CD8-positive, alpha-beta memory T cell (primary cell): ENCODE measurements at regions not wholly inside any gene's neighbourhood (a gene's known extent, or its start where the extent isn't known, plus 50 kb on each side); places are given as distances from the start of the nearest gene placed in this dataset.

Source experiments
- CTCF ChIA-PET: fragments of 350-600 bp; sonication (Branson Sonifier 250); formaldehyde crosslinking; loops from one replicate; lab custom pipeline; 2021; ENCODE audit warnings: antibody characterized with exemption; lab: Charles Lee
- POLR2A ChIA-PET: fragments of 350-600 bp; sonication (Branson Sonifier 250); formaldehyde crosslinking; loops from one replicate; lab custom pipeline; 2021; ENCODE audit warnings: antibody characterized with exemption; lab: Charles Lee
- DNase-seq, 5 donors: peaks; one replicate each; pipeline versions ENCODE4 v3.0.0 to v3.0.0-alpha.2; 2020 to 2022; ENCODE audit warnings: mixed read lengths in 1 of 5
- H3K27ac ChIP-seq: one replicate; pipeline ENCODE4 v1.7.0; 2013; ENCODE audit warnings: low read depth, mild to moderate bottlenecking, low read length, moderate library complexity
- H3K27me3 ChIP-seq: 2 replicates; pipeline ENCODE4 v1.7.0; 2013; ENCODE audit warnings: low read length, mild to moderate bottlenecking; ENCODE audit not compliant: insufficient read depth, poor library complexity, severe bottlenecking
- H3K36me3 ChIP-seq: 2 replicates; pipeline ENCODE4 v1.7.0; 2013; ENCODE audit warnings: mild to moderate bottlenecking, low read length, moderate library complexity; ENCODE audit not compliant: insufficient read depth
- H3K4me1 ChIP-seq: 2 replicates; pipeline ENCODE4 v1.7.0; 2013; ENCODE audit warnings: mild to moderate bottlenecking, low read length, moderate library complexity; ENCODE audit not compliant: insufficient read depth
- H3K4me3 ChIP-seq: 2 replicates; pipeline ENCODE4 v1.7.0; 2013; ENCODE audit warnings: mild to moderate bottlenecking, low read length
- H3K9me3 ChIP-seq: 2 replicates; pipeline ENCODE4 v1.7.0; 2013; ENCODE audit warnings: mild to moderate bottlenecking, low read length
- H3K27ac Mint-ChIP-seq, 8 donors: one replicate each; pipeline ENCODE4 v1.8.0; 2020 to 2021; ENCODE audit warnings: mixed read lengths in 8 of 8, mild to moderate bottlenecking in 6 of 8, inconsistent platforms in 3 of 8, moderate library complexity in 3 of 8
- H3K27me3 Mint-ChIP-seq, 2 donors: one replicate each; pipeline ENCODE4 v1.8.0; 2020 to 2021; ENCODE audit warnings: mixed read lengths in 2 of 2, mild to moderate bottlenecking in 1 of 2, moderate library complexity in 1 of 2
- H3K36me3 Mint-ChIP-seq, 3 donors: one replicate each; pipeline ENCODE4 v1.8.0; 2020 to 2021; ENCODE audit warnings: mixed read lengths in 3 of 3, inconsistent platforms in 1 of 3, mild to moderate bottlenecking in 1 of 3
- H3K4me1 Mint-ChIP-seq, 3 donors: one replicate each; pipeline ENCODE4 v1.8.0; 2020 to 2021; ENCODE audit warnings: mixed read lengths in 3 of 3, inconsistent platforms in 1 of 3, mild to moderate bottlenecking in 1 of 3
- H3K4me3 Mint-ChIP-seq, 7 donors: one replicate each; pipeline ENCODE4 v1.8.0; 2020 to 2021; ENCODE audit warnings: mixed read lengths in 7 of 7, mild to moderate bottlenecking in 6 of 7, moderate library complexity in 4 of 7, inconsistent platforms in 2 of 7
- H3K9me3 Mint-ChIP-seq, 5 donors: one replicate each; pipeline ENCODE4 v1.8.0; 2020 to 2022; ENCODE audit warnings: mixed read lengths in 5 of 5, mild to moderate bottlenecking in 3 of 5, moderate library complexity in 2 of 5, inconsistent platforms in 1 of 5

DNA sequence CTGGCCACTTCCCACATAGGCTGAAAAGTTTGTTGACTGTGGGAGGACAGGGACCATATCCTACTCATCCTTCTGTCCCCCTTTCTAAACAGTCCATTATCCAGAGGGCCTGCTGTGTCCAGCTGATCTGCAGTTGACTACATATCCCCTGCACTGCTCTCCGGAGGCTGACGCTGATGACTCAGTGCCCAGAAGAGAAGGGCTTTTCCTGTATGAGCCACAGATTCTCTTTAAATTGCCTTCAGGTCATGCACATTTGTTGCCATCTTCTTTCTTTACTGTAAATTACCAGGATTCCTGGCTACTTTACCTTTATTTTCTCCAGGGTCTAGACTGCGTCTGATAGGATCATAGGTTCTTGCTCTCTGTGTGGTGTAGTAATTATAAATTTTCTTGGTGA lies 125.2 kb downstream of the LACC1 start:
- peaks cover 16 to 34% of the 10 kb centered on the region in 2 donors for H3K27me3 Mint-ChIP-seq
- POLR2A ChIA-PET = no interaction called here

DNA sequence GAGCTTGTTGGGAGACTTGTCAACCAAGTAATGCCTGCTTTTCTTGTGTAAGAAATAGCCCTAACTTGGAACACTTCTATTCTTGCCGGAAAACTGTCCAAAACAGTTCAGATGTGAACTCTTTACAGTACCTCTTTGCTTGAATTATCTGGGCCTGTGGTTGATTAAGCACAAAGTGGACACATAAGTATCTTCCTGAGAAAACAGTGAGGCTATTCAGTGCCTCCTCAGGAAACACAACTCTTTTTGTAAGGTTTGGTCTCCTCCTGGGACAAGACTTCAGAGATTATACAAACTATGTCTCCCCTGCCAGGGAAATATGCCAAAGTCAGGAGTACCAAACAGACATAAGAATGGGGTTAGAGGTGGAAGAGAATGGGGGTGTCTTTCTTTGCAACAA lies 127.7 kb downstream of the LACC1 start:
- peaks cover 0 to 7% (median 3%) of the 10 kb centered on the region in 5 donors for H3K9me3 Mint-ChIP-seq
- no peak for DNase-seq
- Histone ChIP-seq H3K36me3 (no peaks in the 10 kb centered on the region), H3K4me3 (no peak overlapping the region), H3K27me3 (no peaks in the 10 kb centered on the region), H3K9me3 (no peaks in the 10 kb centered on the region), H3K4me1 (no peaks in the 10 kb centered on the region), H3K27ac (no peak overlapping the region)
- no peak overlapping the region for H3K27ac Mint-ChIP-seq
- no peak overlapping the region for H3K4me3 Mint-ChIP-seq
- POLR2A ChIA-PET = no interaction called here
- H3K27me3 Mint-ChIP-seq = peaks cover 12 to 25% of the 10 kb centered on the region in 2 donors
- CTCF ChIA-PET = no interaction called here
- no peaks in the 10 kb centered on the region for H3K4me1 Mint-ChIP-seq
- peaks cover 0 to 1% (median 0%) of the 10 kb centered on the region in 3 donors for H3K36me3 Mint-ChIP-seq

More for the DNA sequence above, 125.2 kb downstream of the LACC1 start:
- Mint-ChIP-seq H3K4me1 (no peaks in the 10 kb centered on the region), H3K4me3 (no peak overlapping the region), H3K36me3 (peaks cover 0 to 1% (median 0%) of the 10 kb centered on the region in 3 donors), H3K27ac (no peak overlapping the region), H3K9me3 (peaks cover 0 to 7% (median 3%) of the 10 kb centered on the region in 5 donors)
- Histone ChIP-seq H3K36me3 (no peaks in the 10 kb centered on the region), H3K27ac (no peak overlapping the region), H3K4me3 (no peak overlapping the region), H3K4me1 (no peaks in the 10 kb centered on the region), H3K9me3 (no peaks in the 10 kb centered on the region), H3K27me3 (no peaks in the 10 kb centered on the region)
- CTCF ChIA-PET = no interaction called here
- no peak for DNase-seq

GRCh38 chr13:44011036-44011435 lies 131.3 kb downstream of the LACC1 start:
- ChIA-PET POLR2A (no interaction called here), CTCF (no interaction called here)
- Mint-ChIP-seq H3K27ac (no peak overlapping the region), H3K4me1 (no peaks in the 10 kb centered on the region), H3K27me3 (peaks cover 1 to 4% of the 10 kb centered on the region in 2 donors), H3K4me3 (no peak overlapping the region), H3K9me3 (peaks cover 0 to 7% (median 3%) of the 10 kb centered on the region in 5 donors), H3K36me3 (peaks cover 0 to 1% (median 0%) of the 10 kb centered on the region in 3 donors)
- no peaks in the 10 kb centered on the region for H3K27me3 ChIP-seq
- H3K4me3 ChIP-seq = no peak overlapping the region
- H3K9me3 ChIP-seq = no peaks in the 10 kb centered on the region
- no peak overlapping the region for H3K27ac ChIP-seq
- DNase-seq = no peak
- H3K4me1 ChIP-seq = no peaks in the 10 kb centered on the region
- no peaks in the 10 kb centered on the region for H3K36me3 ChIP-seq

- no peaks in the 10 kb centered on the region for H3K36me3 Mint-ChIP-seq
- no peaks in the 10 kb centered on the region for H3K9me3 Mint-ChIP-seq
- H3K27ac Mint-ChIP-seq = no peak overlapping the region
- DNase-seq = no peak
- H3K4me1 Mint-ChIP-seq = no peaks in the 10 kb centered on the region
- ChIA-PET CTCF (no interaction called here), POLR2A (no interaction called here)
- no peaks in the 10 kb centered on the region for H3K9me3 ChIP-seq
- peaks cover 0 to 1% of the 10 kb centered on the region in 2 donors for H3K27me3 Mint-ChIP-seq
- no peak overlapping the region for H3K4me3 ChIP-seq
- H3K4me1 ChIP-seq = no peaks in the 10 kb centered on the region
- H3K36me3 ChIP-seq = no peaks in the 10 kb centered on the region
- H3K27me3 ChIP-seq = no peaks in the 10 kb centered on the region
- no peak overlapping the region for H3K27ac ChIP-seq
- no peak overlapping the region for H3K4me3 Mint-ChIP-seq
Observed at GRCh38 chr13:44012910-44013757, 133.4 kb downstream of the LACC1 start.

DNA sequence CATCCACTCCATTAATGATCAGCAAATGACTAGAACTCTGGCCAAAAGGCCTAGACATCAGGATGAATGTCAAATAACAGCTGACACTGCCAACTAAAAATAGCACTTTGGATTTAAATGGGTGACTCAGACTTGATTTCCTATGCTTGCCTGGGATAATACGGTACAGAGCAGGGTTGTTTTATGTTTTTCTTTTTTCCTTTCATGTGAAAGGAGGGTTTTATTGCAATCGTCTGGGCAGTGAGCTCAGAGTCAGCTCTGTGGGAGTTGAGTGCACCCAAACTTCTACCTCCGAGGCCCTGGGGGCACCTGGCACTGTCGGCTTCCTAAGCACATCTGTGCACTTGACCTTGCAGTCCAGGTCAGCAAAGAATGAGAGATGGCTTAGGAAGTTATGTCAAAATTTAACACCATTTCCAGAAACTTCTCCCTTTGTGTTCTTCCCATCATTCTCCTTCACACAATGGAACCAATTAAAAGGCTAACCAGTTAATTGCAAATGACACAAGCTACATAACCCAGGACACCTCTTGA lies 134.1 kb downstream of the LACC1 start:
- ChIA-PET CTCF (no interaction called here), POLR2A (no interaction called here)
- no peak overlapping the region for H3K4me3 ChIP-seq
- no peaks in the 10 kb centered on the region for H3K4me1 Mint-ChIP-seq
- H3K4me3 Mint-ChIP-seq = no peak overlapping the region
- no peaks in the 10 kb centered on the region for H3K4me1 ChIP-seq
- no peaks in the 10 kb centered on the region for H3K9me3 ChIP-seq
- no peaks in the 10 kb centered on the region for H3K27me3 ChIP-seq
- no peak for DNase-seq
- H3K27ac Mint-ChIP-seq = no peak overlapping the region
- H3K36me3 ChIP-seq = no peaks in the 10 kb centered on the region
- no peaks in the 10 kb centered on the region for H3K36me3 Mint-ChIP-seq
- H3K9me3 Mint-ChIP-seq = no peaks in the 10 kb centered on the region
- H3K27ac ChIP-seq = no peak overlapping the region
- H3K27me3 Mint-ChIP-seq = peaks cover 0 to 1% of the 10 kb centered on the region in 2 donors

GRCh38 chr13:44014501-44014900 lies 134.8 kb downstream of the LACC1 start:
- DNase-seq = no peak
- no peaks in the 10 kb centered on the region for H3K36me3 ChIP-seq
- no peaks in the 10 kb centered on the region for H3K4me1 Mint-ChIP-seq
- no peaks in the 10 kb centered on the region for H3K27me3 ChIP-seq
- H3K27ac Mint-ChIP-seq = no peak overlapping the region
- H3K27ac ChIP-seq = no peak overlapping the region
- no peaks in the 10 kb centered on the region for H3K9me3 Mint-ChIP-seq
- POLR2A ChIA-PET = no interaction called here
- CTCF ChIA-PET = no interaction called here
- H3K4me3 Mint-ChIP-seq = no peak overlapping the region
- H3K4me3 ChIP-seq = no peak overlapping the region
- no peaks in the 10 kb centered on the region for H3K4me1 ChIP-seq
- H3K27me3 Mint-ChIP-seq = peaks cover 0 to 3% of the 10 kb centered on the region in 2 donors
- no peaks in the 10 kb centered on the region for H3K36me3 Mint-ChIP-seq
- H3K9me3 ChIP-seq = no peaks in the 10 kb centered on the region

DNA sequence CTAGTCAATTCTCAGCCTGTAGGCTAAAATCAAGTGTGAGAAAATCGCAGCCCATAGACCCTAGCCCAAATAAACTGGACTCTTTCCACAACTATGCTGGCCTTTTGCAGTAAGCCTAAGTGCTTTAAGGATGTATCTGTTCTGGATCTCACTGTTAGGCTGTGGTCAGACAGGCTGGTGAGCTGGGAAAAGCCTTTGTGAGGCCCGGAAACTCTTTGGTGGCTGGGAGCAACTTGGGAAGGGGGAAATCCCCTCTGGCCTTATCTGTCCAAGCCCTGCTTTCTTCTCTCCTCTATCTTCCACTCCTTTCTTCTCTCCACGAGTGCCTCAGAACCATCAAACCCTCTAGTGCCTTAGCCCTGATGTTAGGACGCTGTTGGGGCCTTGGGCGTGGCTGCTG lies 135.4 kb downstream of the LACC1 start:
- no peak overlapping the region for H3K27ac ChIP-seq
- POLR2A ChIA-PET = no interaction called here
- Mint-ChIP-seq H3K9me3 (no peaks in the 10 kb centered on the region), H3K27me3 (peaks cover under 1 to 3% of the 10 kb centered on the region in 2 donors), H3K27ac (no peak overlapping the region), H3K36me3 (no peaks in the 10 kb centered on the region), H3K4me3 (no peak overlapping the region), H3K4me1 (no peaks in the 10 kb centered on the region)
- CTCF ChIA-PET = no interaction called here
- no peaks in the 10 kb centered on the region for H3K9me3 ChIP-seq
- H3K27me3 ChIP-seq = no peaks in the 10 kb centered on the region
- H3K36me3 ChIP-seq = no peaks in the 10 kb centered on the region
- H3K4me3 ChIP-seq = no peak overlapping the region
- no peaks in the 10 kb centered on the region for H3K4me1 ChIP-seq
- DNase-seq = no peak

GRCh38 chr13:44015811-44016210 lies 136.1 kb downstream of the LACC1 start:
- no peak overlapping the region for H3K4me3 Mint-ChIP-seq
- DNase-seq = no peak

More at GRCh38 chr13:44015811-44016210, 136.1 kb downstream of the LACC1 start:
- no peak overlapping the region for H3K4me3 ChIP-seq
- POLR2A ChIA-PET = no interaction called here
- no peaks in the 10 kb centered on the region for H3K9me3 ChIP-seq
- H3K27ac Mint-ChIP-seq = no peak overlapping the region
- no peaks in the 10 kb centered on the region for H3K27me3 ChIP-seq
- CTCF ChIA-PET = no interaction called here
- H3K27ac ChIP-seq = no peak overlapping the region
- peaks cover 3 to 4% of the 10 kb centered on the region in 2 donors for H3K27me3 Mint-ChIP-seq
- H3K9me3 Mint-ChIP-seq = no peaks in the 10 kb centered on the region
- H3K36me3 Mint-ChIP-seq = no peaks in the 10 kb centered on the region
- no peaks in the 10 kb centered on the region for H3K4me1 ChIP-seq
- no peaks in the 10 kb centered on the region for H3K4me1 Mint-ChIP-seq
- H3K36me3 ChIP-seq = no peaks in the 10 kb centered on the region
